ENCODE measurements at regions not wholly inside any gene's neighbourhood (a gene's known extent, or its start where the extent isn't known, plus 50 kb on each side); places are given as distances from the start of the nearest gene placed in this dataset. TPM values are rescaled to one million over a fixed set of nuclear protein-coding genes. Genes with fewer than 3 reads are reported as not detected.

DNA sequence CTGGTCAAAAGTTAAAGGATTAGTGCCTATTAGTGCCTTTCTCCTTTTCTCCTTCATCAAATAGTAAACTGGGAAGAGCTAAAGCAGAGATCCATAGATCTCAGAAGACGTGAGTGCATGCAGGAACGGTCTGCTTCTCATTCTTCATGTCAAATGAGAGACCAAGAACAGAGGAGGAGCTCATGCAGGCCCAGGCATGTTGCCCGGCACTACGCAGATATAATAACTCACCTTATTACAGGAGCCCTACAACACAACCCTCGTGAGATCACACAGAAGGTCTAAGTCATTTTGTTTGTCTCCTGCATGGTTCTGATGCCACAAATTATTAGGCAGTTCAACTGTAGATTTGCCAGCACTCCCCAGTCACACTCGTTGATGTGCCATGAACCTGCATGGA is 71.8 kb downstream of the CMPK2 start:
- Histone ChIP-seq H4K20me1 (ENCODE audit: insufficient read depth) (no peaks in the 10 kb centered on the region), H3K9me2 (ENCODE audit: insufficient read depth) (no peaks in the 10 kb centered on the region), H3K4me1 (replicated peaks; ENCODE audit: insufficient read depth) (no peaks in the 10 kb centered on the region), H2AFZ (no peak overlapping the region), H3K4me3 (no peak overlapping the region), H3K27ac (no peak overlapping the region), H3F3A (ENCODE audit: insufficient read depth, low read depth) (no peaks in the 10 kb centered on the region), H3K36me3 (ENCODE audit: low read depth) (no peaks in the 10 kb centered on the region), H3K9me3 (ENCODE audit: insufficient read depth, low read depth) (no peaks in the 10 kb centered on the region; the same call in 1 of the 2 replicates), H3K79me2 (ENCODE audit: low read depth) (no peaks in the 10 kb centered on the region), H3K27me3 (ENCODE audit: insufficient read depth, low read depth) (peaks cover 57% of the 10 kb centered on the region), H3K4me2 (no peak overlapping the region)
- BruUV-seq (replicated peaks): no TSS peak
- TF ChIP-seq EZH2 (IDR thresholded peaks at IDR 0.05; ENCODE audit: low read depth) (no peak), CTCF (conservative IDR thresholded peaks at IDR 0.05) (no peak)
- DNase-seq: no peak
- intact Hi-C loops (cut with micrococcal nuclease; ENCODE audit: unreplicated experiment): no loop called here
- CTCF ChIA-PET: no interaction called here
- POLR2A ChIA-PET (ENCODE audit: unreplicated experiment): no interaction called here

- no peaks in the 10 kb centered on the region for H3K4me1 ChIP-seq (replicated peaks; ENCODE audit: insufficient read depth)
- TF ChIP-seq EZH2 (IDR thresholded peaks at IDR 0.05; ENCODE audit: low read depth): no peak
- no peak for TF ChIP-seq CTCF (conservative IDR thresholded peaks at IDR 0.05)
- no peak overlapping the region for H2AFZ ChIP-seq
- H3K79me2 ChIP-seq (ENCODE audit: low read depth): no peaks in the 10 kb centered on the region
- BruUV-seq (replicated peaks): no TSS peak
- no peak overlapping the region for H3K4me3 ChIP-seq
- no peaks in the 10 kb centered on the region; the same call in 1 of the 2 replicates for H3K9me3 ChIP-seq (ENCODE audit: insufficient read depth, low read depth)
- H3K27ac ChIP-seq: no peak overlapping the region
- H3F3A ChIP-seq (ENCODE audit: insufficient read depth, low read depth): no peaks in the 10 kb centered on the region
- peaks cover 61% of the 10 kb centered on the region for H3K27me3 ChIP-seq (ENCODE audit: insufficient read depth, low read depth)
- no peak for DNase-seq
- ChIA-PET CTCF (no interaction called here), POLR2A (ENCODE audit: unreplicated experiment) (no interaction called here)
- intact Hi-C loops (cut with micrococcal nuclease; ENCODE audit: unreplicated experiment): no loop called here
- no peaks in the 10 kb centered on the region for H3K9me2 ChIP-seq (ENCODE audit: insufficient read depth)
- H3K4me2 ChIP-seq: no peak overlapping the region
- H3K36me3 ChIP-seq (ENCODE audit: low read depth): no peaks in the 10 kb centered on the region
- no peaks in the 10 kb centered on the region for H4K20me1 ChIP-seq (ENCODE audit: insufficient read depth)
Observed at GRCh38 chr2:6794448-6794847, 71.3 kb downstream of the CMPK2 start.

Small RNA genes lying in the stretch of these regions (microRNA-seq; reads per million reads assigned to microRNA genes)
- gene MIR7158 (ENCODE audit: borderline number of aligned reads, borderline replicate concordance) (not detected), gene MIR7515 (ENCODE audit: borderline number of aligned reads, borderline replicate concordance) (not detected)

Data from PC-9 (cell line).